NCI-H2227 treated with DMSO at 0.1 percent for 48 hours (cell line): ENCODE measurements at regions not wholly inside any gene's neighbourhood (a gene's known extent, or its start where the extent isn't known, plus 50 kb on each side); places are given as distances from the start of the nearest gene placed in this dataset.

Experiments used
- DNase-seq: peaks from one replicate; lab custom pipeline; 2025; lab: John Stamatoyannopoulos, UW

- DNase-seq = no peak
Measured at GRCh38 chr2:107376909-107377308, 449.8 kb upstream of the RGPD4 start.

- no peak for DNase-seq
Measured at GRCh38 chr2:107380912-107381311, 445.8 kb upstream of the RGPD4 start.

- no peak for DNase-seq
Measured at GRCh38 chr2:107383691-107384090, 443.0 kb upstream of the RGPD4 start.

GRCh38 chr2:107384422-107384821 lies 442.3 kb upstream of the RGPD4 start:
- no peak for DNase-seq

GRCh38 chr2:107385921-107386320 lies 440.8 kb upstream of the RGPD4 start:
- no peak for DNase-seq

- DNase-seq = no peak
Measured at GRCh38 chr2:107392241-107392704, 434.4 kb upstream of the RGPD4 start.

GRCh38 chr2:107393516-107393915 lies 433.2 kb upstream of the RGPD4 start:
- DNase-seq = no peak

GRCh38 chr2:107398683-107399082 lies 428.0 kb upstream of the RGPD4 start:
- DNase-seq = no peak

- no peak for DNase-seq
Measured at GRCh38 chr2:107402330-107402729, 424.4 kb upstream of the RGPD4 start.

- DNase-seq = no peak
Measured at GRCh38 chr2:107405261-107405660, 421.4 kb upstream of the RGPD4 start.

GRCh38 chr2:107407017-107407416 lies 419.7 kb upstream of the RGPD4 start:
- DNase-seq = no peak

- no peak for DNase-seq
Measured at GRCh38 chr2:107407974-107408373, 418.7 kb upstream of the RGPD4 start.

GRCh38 chr2:107411267-107411666 lies 415.4 kb upstream of the RGPD4 start:
- DNase-seq = no peak

GRCh38 chr2:107412209-107412904 lies 414.3 kb upstream of the RGPD4 start:
- no peak for DNase-seq

- no peak for DNase-seq
Measured at GRCh38 chr2:107412981-107413380, 413.7 kb upstream of the RGPD4 start.

- no peak for DNase-seq
Measured at GRCh38 chr2:107414376-107414775, 412.3 kb upstream of the RGPD4 start.

GRCh38 chr2:107418708-107419107 lies 408.0 kb upstream of the RGPD4 start:
- no peak for DNase-seq

GRCh38 chr2:107419191-107419590 lies 407.5 kb upstream of the RGPD4 start:
- no peak for DNase-seq

GRCh38 chr2:107428781-107429180 lies 397.9 kb upstream of the RGPD4 start:
- no peak for DNase-seq

- no peak for DNase-seq
Measured at GRCh38 chr2:107430006-107430405, 396.7 kb upstream of the RGPD4 start.

GRCh38 chr2:107430596-107431266 lies 396.0 kb upstream of the RGPD4 start:
- DNase-seq = no peak

- DNase-seq = no peak
Measured at GRCh38 chr2:107436281-107436680, 390.4 kb upstream of the RGPD4 start.

GRCh38 chr2:107437265-107437664 lies 389.4 kb upstream of the RGPD4 start:
- DNase-seq = no peak

GRCh38 chr2:107437807-107438206 lies 388.9 kb upstream of the RGPD4 start:
- no peak for DNase-seq
